ENCODE measurements at regions not wholly inside any gene's neighbourhood (a gene's known extent, or its start where the extent isn't known, plus 50 kb on each side); places are given as distances from the start of the nearest gene placed in this dataset.
"Not testable (repeated sequence)": the region's sequence is repeated elsewhere in the genome, so short reads cannot be mapped to it uniquely, and the experiment has no call there.

- TF ChIP-seq CTCF (IDR thresholded peaks at IDR 0.05; ENCODE audit: low read depth, low read length, missing control alignments) = no peak
- Histone ChIP-seq H3K27ac (no peak overlapping the region), H3K36me3 (replicated peaks) (no peaks in the 10 kb centered on the region), H3K27me3 (replicated peaks) (no peaks in the 10 kb centered on the region), H3K4me3 (ENCODE audit: low read depth, low read length) (no peak overlapping the region)
- in situ Hi-C loops (cut with HindIII; ENCODE audit: low pct_ligation_motif_present, low sequenced_read_pairs) = no loop called here
- DNase-seq = no peak
Measured at GRCh38 chr12:68984796-68985573, 52.0 kb upstream of the CPM start.

GRCh38 chr12:68997526-68997925 lies 64.6 kb upstream of the CPM start:
- H3K36me3 ChIP-seq (replicated peaks); in situ Hi-C loops (cut with HindIII; ENCODE audit: low pct_ligation_motif_present, low sequenced_read_pairs); H3K27me3 ChIP-seq (replicated peaks); DNase-seq; H3K4me3 ChIP-seq (ENCODE audit: low read depth, low read length); H3K27ac ChIP-seq: not testable (repeated sequence)

GRCh38 chr12:68998041-68998440 lies 65.1 kb upstream of the CPM start:
- no peaks in the 10 kb centered on the region for H3K36me3 ChIP-seq (replicated peaks)
- DNase-seq = no peak
- H3K4me3 ChIP-seq (ENCODE audit: low read depth, low read length) = no peak overlapping the region
- in situ Hi-C loops (cut with HindIII; ENCODE audit: low pct_ligation_motif_present, low sequenced_read_pairs) = no loop called here
- TF ChIP-seq CTCF (IDR thresholded peaks at IDR 0.05; ENCODE audit: low read depth, low read length, missing control alignments) = no peak
- H3K27ac ChIP-seq = no peak overlapping the region
- no peaks in the 10 kb centered on the region for H3K27me3 ChIP-seq (replicated peaks)

GRCh38 chr12:69000074-69000473 lies 67.1 kb upstream of the CPM start:
- H3K36me3 ChIP-seq (replicated peaks) = no peaks in the 10 kb centered on the region
- H3K27me3 ChIP-seq (replicated peaks) = no peaks in the 10 kb centered on the region
- in situ Hi-C loops (cut with HindIII; ENCODE audit: low pct_ligation_motif_present, low sequenced_read_pairs) = no loop called here
- TF ChIP-seq CTCF (IDR thresholded peaks at IDR 0.05; ENCODE audit: low read depth, low read length, missing control alignments) = no peak
- H3K27ac ChIP-seq = no peak overlapping the region
- DNase-seq = peak; percentile 37
- no peak overlapping the region for H3K4me3 ChIP-seq (ENCODE audit: low read depth, low read length)

GRCh38 chr12:69000540-69001243 lies 67.7 kb upstream of the CPM start:
- DNase-seq = peak; percentile 27
- H3K36me3 ChIP-seq (replicated peaks) = no peaks in the 10 kb centered on the region
- peak overlapping the region; percentile 16 for H3K27ac ChIP-seq
- in situ Hi-C loops (cut with HindIII; ENCODE audit: low pct_ligation_motif_present, low sequenced_read_pairs) = no loop called here
- no peak for TF ChIP-seq CTCF (IDR thresholded peaks at IDR 0.05; ENCODE audit: low read depth, low read length, missing control alignments)
- H3K27me3 ChIP-seq (replicated peaks) = no peaks in the 10 kb centered on the region
- no peak overlapping the region for H3K4me3 ChIP-seq (ENCODE audit: low read depth, low read length)

GRCh38 chr12:69001251-69001650 lies 68.3 kb upstream of the CPM start:
- no peak for DNase-seq
- no peaks in the 10 kb centered on the region for H3K36me3 ChIP-seq (replicated peaks)
- no peak for TF ChIP-seq CTCF (IDR thresholded peaks at IDR 0.05; ENCODE audit: low read depth, low read length, missing control alignments)
- no peaks in the 10 kb centered on the region for H3K27me3 ChIP-seq (replicated peaks)
- no peak overlapping the region for H3K27ac ChIP-seq
- in situ Hi-C loops (cut with HindIII; ENCODE audit: low pct_ligation_motif_present, low sequenced_read_pairs) = no loop called here
- H3K4me3 ChIP-seq (ENCODE audit: low read depth, low read length) = no peak overlapping the region

All from brain microvascular endothelial cell (primary cell).